KMS-11 (cell line): ENCODE measurements at regions not wholly inside any gene's neighbourhood (a gene's known extent, or its start where the extent isn't known, plus 50 kb on each side); places are given as distances from the start of the nearest gene placed in this dataset.

ENCODE experiments used
- H2AFZ ChIP-seq: fragments of 200-600 bp; sonication (generic); 2 replicates; pipeline ENCODE4 v1.6.1; 2016; ENCODE audit warnings: antibody characterized with exemption, mixed run types, low read depth
- H3K27ac ChIP-seq: fragments of 200-600 bp; sonication (generic); 2 replicates; pipeline ENCODE4 v1.6.1; 2016; ENCODE audit warnings: mild to moderate bottlenecking, mixed run types
- H3K27me3 ChIP-seq: fragments of 200-600 bp; sonication (generic); 2 replicates; pipeline ENCODE4 v1.6.1; 2017; ENCODE audit warnings: mild to moderate bottlenecking, low read depth, mixed run types, moderate library complexity; ENCODE audit not compliant: insufficient read depth
- H3K36me3 ChIP-seq: fragments of 200-600 bp; sonication (generic); 2 replicates; pipeline ENCODE4 v1.6.1; 2017; ENCODE audit warnings: mild to moderate bottlenecking, mixed run types; ENCODE audit not compliant: insufficient read depth
- H3K4me1 ChIP-seq: fragments of 200-600 bp; sonication (generic); 2 replicates; pipeline ENCODE4 v1.6.1; 2016; ENCODE audit warnings: mild to moderate bottlenecking, low read depth, mixed run types; ENCODE audit not compliant: poor library complexity, severe bottlenecking
- H3K4me2 ChIP-seq: fragments of 200-600 bp; sonication (generic); 2 replicates; pipeline ENCODE4 v1.7.0; 2016; ENCODE audit warnings: mild to moderate bottlenecking, mixed run types
- H3K4me3 ChIP-seq: fragments of 200-600 bp; sonication (generic); IDR thresholded peaks from 2 replicates; pipeline ENCODE4 v1.6.1; 2017; ENCODE audit warnings: low read depth, low read length, mixed read lengths; ENCODE audit not compliant: insufficient read depth
- H3K79me2 ChIP-seq: fragments of 200-600 bp; sonication (generic); 2 replicates; pipeline ENCODE4 v1.6.1; 2016; ENCODE audit warnings: low read depth, mixed run types; ENCODE audit not compliant: insufficient read depth
- H3K9ac ChIP-seq: fragments of 200-600 bp; sonication (generic); 2 replicates; pipeline ENCODE4 v1.6.1; 2016; ENCODE audit warnings: mild to moderate bottlenecking, mixed run types
- H4K20me1 ChIP-seq: fragments of 200-600 bp; sonication (generic); 2 replicates; pipeline ENCODE4 v1.6.1; 2016; ENCODE audit warnings: mild to moderate bottlenecking, mixed run types; ENCODE audit not compliant: insufficient read depth
- TF ChIP-seq, protein P1 (sequence below): fragments of 200-600 bp; sonication (generic); conservative IDR thresholded peaks from 2 replicates; pipeline ENCODE4 v1.6.1; 2017; ENCODE audit warnings: low read depth, mild to moderate bottlenecking, antibody characterized with exemption, low read length, moderate library complexity, mixed read lengths

DNA sequence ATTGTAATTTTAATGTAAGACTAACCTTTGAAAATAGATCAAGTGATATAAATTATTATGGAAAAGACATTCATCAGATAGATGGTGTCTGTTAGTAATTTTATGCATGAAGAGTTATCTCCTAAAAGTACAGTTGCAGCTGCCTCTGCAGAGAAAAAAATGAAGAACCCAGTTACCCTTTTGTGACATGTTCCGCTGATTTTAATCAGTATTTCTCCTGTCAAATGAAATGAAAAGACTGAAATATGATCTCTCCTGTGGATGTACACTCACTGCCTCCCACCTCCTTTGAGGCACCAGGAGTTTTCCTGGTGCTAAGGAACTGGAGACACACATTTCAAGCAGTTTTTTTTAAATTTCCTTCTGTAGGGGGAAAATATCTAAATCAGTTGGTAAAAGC is 277.4 kb downstream of the KIF4B start:
- TF ChIP-seq, protein P1, sequence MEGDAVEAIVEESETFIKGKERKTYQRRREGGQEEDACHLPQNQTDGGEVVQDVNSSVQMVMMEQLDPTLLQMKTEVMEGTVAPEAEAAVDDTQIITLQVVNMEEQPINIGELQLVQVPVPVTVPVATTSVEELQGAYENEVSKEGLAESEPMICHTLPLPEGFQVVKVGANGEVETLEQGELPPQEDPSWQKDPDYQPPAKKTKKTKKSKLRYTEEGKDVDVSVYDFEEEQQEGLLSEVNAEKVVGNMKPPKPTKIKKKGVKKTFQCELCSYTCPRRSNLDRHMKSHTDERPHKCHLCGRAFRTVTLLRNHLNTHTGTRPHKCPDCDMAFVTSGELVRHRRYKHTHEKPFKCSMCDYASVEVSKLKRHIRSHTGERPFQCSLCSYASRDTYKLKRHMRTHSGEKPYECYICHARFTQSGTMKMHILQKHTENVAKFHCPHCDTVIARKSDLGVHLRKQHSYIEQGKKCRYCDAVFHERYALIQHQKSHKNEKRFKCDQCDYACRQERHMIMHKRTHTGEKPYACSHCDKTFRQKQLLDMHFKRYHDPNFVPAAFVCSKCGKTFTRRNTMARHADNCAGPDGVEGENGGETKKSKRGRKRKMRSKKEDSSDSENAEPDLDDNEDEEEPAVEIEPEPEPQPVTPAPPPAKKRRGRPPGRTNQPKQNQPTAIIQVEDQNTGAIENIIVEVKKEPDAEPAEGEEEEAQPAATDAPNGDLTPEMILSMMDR = no peak
- H3K27ac ChIP-seq = no peak overlapping the region
- H3K4me1 ChIP-seq = no peaks in the 10 kb centered on the region
- H3K9ac ChIP-seq = no peak overlapping the region
- H4K20me1 ChIP-seq = no peaks in the 10 kb centered on the region
- no peak overlapping the region for H3K4me3 ChIP-seq
- no peak overlapping the region for H3K4me2 ChIP-seq
- no peak overlapping the region for H2AFZ ChIP-seq
- no peaks in the 10 kb centered on the region for H3K79me2 ChIP-seq
- no peaks in the 10 kb centered on the region for H3K27me3 ChIP-seq
- no peaks in the 10 kb centered on the region for H3K36me3 ChIP-seq

DNA sequence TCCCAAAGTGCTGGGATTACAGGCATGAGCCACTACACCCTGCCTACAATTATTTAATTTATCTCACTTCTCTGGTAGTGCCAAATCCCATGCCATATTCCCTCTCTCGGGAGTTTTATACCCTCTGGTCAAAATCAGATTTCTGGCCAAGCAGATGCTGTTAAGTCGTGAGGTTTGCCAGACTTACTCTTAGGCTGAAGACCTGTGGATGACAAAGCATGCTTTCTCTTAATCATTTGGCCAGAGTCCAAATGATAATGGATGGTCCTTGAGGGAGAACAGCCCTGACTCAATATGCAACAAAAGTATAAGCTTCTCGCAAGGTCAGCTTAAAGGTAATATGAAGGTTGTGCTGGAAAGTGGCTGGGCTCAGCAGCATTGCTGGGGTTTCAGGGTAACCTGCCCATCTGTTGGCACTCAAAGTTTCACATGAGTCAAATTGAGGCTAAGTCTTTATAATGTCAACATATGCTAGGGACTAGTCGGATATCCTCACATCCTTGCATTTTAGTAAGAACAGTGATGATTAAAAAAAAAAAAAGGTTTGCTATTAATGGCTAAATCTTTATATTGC is 280.1 kb downstream of the KIF4B start:
- Histone ChIP-seq H3K79me2 (no peaks in the 10 kb centered on the region), H3K4me3 (no peak overlapping the region), H3K27me3 (no peaks in the 10 kb centered on the region), H3K36me3 (no peaks in the 10 kb centered on the region), H4K20me1 (no peaks in the 10 kb centered on the region), H2AFZ (no peak overlapping the region), H3K9ac (no peak overlapping the region), H3K4me2 (no peak overlapping the region), H3K27ac (no peak overlapping the region), H3K4me1 (no peaks in the 10 kb centered on the region)
- TF ChIP-seq, protein P1 = no peak

DNA sequence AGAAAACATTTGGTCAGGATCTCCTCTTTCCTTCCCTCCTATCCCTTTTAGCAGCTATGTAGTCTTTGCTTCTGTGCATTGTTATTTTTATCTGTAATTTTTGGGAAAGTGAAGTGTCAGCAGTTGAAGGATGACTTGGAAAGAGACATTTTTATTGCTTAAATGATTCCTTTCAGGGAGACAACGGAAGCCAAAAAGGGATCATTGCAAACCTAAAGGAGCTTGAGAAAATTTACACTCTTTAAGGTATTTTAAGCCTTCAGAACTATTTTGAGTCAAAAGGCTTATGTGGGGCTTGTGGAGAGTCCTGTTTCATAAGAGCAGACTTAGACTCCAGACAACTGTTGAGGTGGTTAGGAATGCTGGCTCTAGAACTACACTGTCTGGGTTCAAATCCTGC is 281.6 kb downstream of the KIF4B start:
- Histone ChIP-seq H3K27ac (no peak overlapping the region), H3K36me3 (no peaks in the 10 kb centered on the region), H3K27me3 (no peaks in the 10 kb centered on the region), H2AFZ (no peak overlapping the region), H3K79me2 (no peaks in the 10 kb centered on the region), H3K4me3 (no peak overlapping the region), H3K4me2 (no peak overlapping the region), H3K4me1 (no peaks in the 10 kb centered on the region), H3K9ac (no peak overlapping the region), H4K20me1 (no peaks in the 10 kb centered on the region)
- TF ChIP-seq, protein P1 = no peak

DNA sequence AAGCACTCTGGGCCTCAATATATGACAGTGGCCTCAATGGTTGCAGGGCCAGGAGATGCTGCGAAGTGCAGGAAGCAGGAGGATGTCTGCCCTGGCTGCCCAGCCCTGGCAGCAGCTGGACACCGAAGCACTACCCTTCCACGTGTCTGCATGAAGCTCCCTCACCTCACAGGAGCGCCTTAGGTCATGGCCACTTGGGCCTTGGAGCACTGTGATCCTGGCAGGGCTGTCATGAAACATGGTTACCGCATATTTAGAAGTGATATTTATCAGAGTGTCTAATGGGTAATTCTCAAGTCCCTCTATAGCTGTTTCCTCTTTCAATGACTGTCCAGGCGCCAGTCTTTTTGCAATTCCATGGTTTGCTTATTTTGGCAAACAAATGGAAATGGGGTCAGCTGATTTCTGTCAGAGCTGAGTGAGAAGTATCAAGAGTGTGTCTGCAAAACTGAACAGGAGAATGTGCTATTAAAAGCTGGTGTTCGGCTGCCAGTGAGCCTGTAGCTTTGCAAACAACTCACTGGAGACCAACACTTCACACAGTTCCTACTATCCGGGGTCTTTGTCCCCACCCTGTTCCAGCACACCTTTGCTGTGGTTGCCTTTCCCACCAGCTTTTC is 285.9 kb downstream of the KIF4B start:
- H4K20me1 ChIP-seq = no peaks in the 10 kb centered on the region
- H3K36me3 ChIP-seq = no peaks in the 10 kb centered on the region
- H3K27me3 ChIP-seq = no peaks in the 10 kb centered on the region
- H2AFZ ChIP-seq = no peak overlapping the region
- H3K4me1 ChIP-seq = no peaks in the 10 kb centered on the region
- no peak overlapping the region for H3K9ac ChIP-seq
- no peaks in the 10 kb centered on the region for H3K79me2 ChIP-seq
- no peak overlapping the region for H3K4me2 ChIP-seq
- no peak overlapping the region for H3K27ac ChIP-seq
- no peak overlapping the region for H3K4me3 ChIP-seq
- TF ChIP-seq, protein P1 = no peak
